Lower leg skin (tissue), 4 donors: ENCODE measurements at regions not wholly inside any gene's neighbourhood (a gene's known extent, or its start where the extent isn't known, plus 50 kb on each side); places are given as distances from the start of the nearest gene placed in this dataset.
A peak's percentile ranks its signal among the peaks of the same experiment; 100 is the strongest.

ENCODE experiments used
- DNase-seq, 2 donors: peaks; one replicate each; pipeline ENCODE4 v3.0.0-alpha.2; 2019; ENCODE audit warnings: low spot score in 2 of 2
- H3K4me3 ChIP-seq: fragments of 200-600 bp; sonication (generic); 2 replicates; pipeline ENCODE4 v1.5.1; 2017; ENCODE audit warnings: mild to moderate bottlenecking, low read depth; ENCODE audit not compliant: poor library complexity, severe bottlenecking
- CTCF ChIP-seq, 3 donors: fragments of 450-650 bp; IDR thresholded peaks; one replicate each; pipeline ENCODE4 v1.5.1; 2016; ENCODE audit warnings: antibody characterized with exemption in 3 of 3, mild to moderate bottlenecking in 3 of 3, moderate library complexity in 2 of 3
- POLR2A ChIP-seq, 2 donors: fragments of 450-650 bp; IDR thresholded peaks; one replicate each; pipeline ENCODE4 v1.6.1; 2016 to 2017; ENCODE audit warnings: antibody characterized with exemption in 2 of 2, mild to moderate bottlenecking in 1 of 2, moderate library complexity in 1 of 2
- WGBS, 2 donors: methylation state at CpG; one replicate each; pipeline ENCODE4 v1.1.5; 2018; 5-methylcytosine and 5-hydroxymethylcytosine counted together
- intact Hi-C: fragments of 100-400 bp; cut with DNase I; formaldehyde crosslinking; loops from one replicate; pipeline ENCODE4 v1.15.0; 2023; ENCODE audit warnings: low total_unique reads

GRCh38 chr3:28076246-28076645, 165.2 kb upstream of the CMC1 start:
- TF ChIP-seq POLR2A (IDR thresholded peaks at IDR 0.05): no peak
- TF ChIP-seq CTCF (IDR thresholded peaks at IDR 0.05): no peak
- 58 to 84% methylated on average over 1 of the region's 1 CpG for WGBS, 2 donors
- DNase-seq: no peak
- intact Hi-C loops: no loop called here
- no peak overlapping the region for H3K4me3 ChIP-seq

- peak in 1 of 2 donors; percentile 15 for DNase-seq
- 43 to 46% methylated on average over 7 of the region's 7 CpGs for WGBS, 2 donors
- TF ChIP-seq POLR2A (IDR thresholded peaks at IDR 0.05) (no peak), CTCF (IDR thresholded peaks at IDR 0.05) (no peak)
- H3K4me3 ChIP-seq: no peak overlapping the region
- intact Hi-C loops: no loop called here
Observed at GRCh38 chr3:28077572-28077971, 163.8 kb upstream of the CMC1 start.

GRCh38 chr3:28078536-28078935, 162.9 kb upstream of the CMC1 start:
- intact Hi-C loops: no loop called here
- no peak for DNase-seq
- WGBS, 2 donors: 72 to 79% methylated on average over 1 of the region's 1 CpG
- no peak overlapping the region for H3K4me3 ChIP-seq
- TF ChIP-seq CTCF (IDR thresholded peaks at IDR 0.05) (no peak), POLR2A (IDR thresholded peaks at IDR 0.05) (no peak)

- H3K4me3 ChIP-seq: no peak overlapping the region
- TF ChIP-seq CTCF (IDR thresholded peaks at IDR 0.05) (no peak), POLR2A (IDR thresholded peaks at IDR 0.05) (no peak)
- intact Hi-C loops: no loop called here
- 92 to 96% methylated on average over 1 of the region's 1 CpG for WGBS, 2 donors
- DNase-seq: no peak
Observed at GRCh38 chr3:28080716-28081115, 160.7 kb upstream of the CMC1 start.

- no peak for DNase-seq
- WGBS, 2 donors: 85 to 88% methylated on average over 2 of the region's 2 CpGs
- H3K4me3 ChIP-seq: no peak overlapping the region
- TF ChIP-seq CTCF (IDR thresholded peaks at IDR 0.05): no peak
- TF ChIP-seq POLR2A (IDR thresholded peaks at IDR 0.05): no peak
- intact Hi-C loops: no loop called here
Observed at GRCh38 chr3:28081533-28081947, 159.9 kb upstream of the CMC1 start.

GRCh38 chr3:28087591-28087990, 153.8 kb upstream of the CMC1 start:
- intact Hi-C loops: no loop called here

More at GRCh38 chr3:28087591-28087990, 153.8 kb upstream of the CMC1 start:
- DNase-seq: no peak
- TF ChIP-seq CTCF (IDR thresholded peaks at IDR 0.05) (no peak), POLR2A (IDR thresholded peaks at IDR 0.05) (no peak)
- no peak overlapping the region for H3K4me3 ChIP-seq
- WGBS, 2 donors: 88 to 90% methylated on average over 2 of the region's 2 CpGs
